SK-N-SH treated with all-trans-retinoic acid at 6 μM for 48 hours (cell line): ENCODE measurements at regions not wholly inside any gene's neighbourhood (a gene's known extent, or its start where the extent isn't known, plus 50 kb on each side); places are given as distances from the start of the nearest gene placed in this dataset.

Experiments used
- ATAC-seq: fragments of 200-7000 bp; cut with Tn5 transposase; 3 replicates; pipeline ENCODE4 v1.9.1; 2020; ENCODE audit warnings: mild to moderate bottlenecking, moderate library complexity
- ARNTL ChIP-seq: fragments of 450-650 bp; formaldehyde crosslinking; IDR thresholded peaks from 2 replicates; pipeline ENCODE4 v1.5.0; 2020; ENCODE audit warnings: low read depth, mild to moderate bottlenecking, moderate library complexity, borderline replicate concordance
- BACH2 ChIP-seq: fragments of 250-450 bp; sonication (Bioruptor Pico); IDR thresholded peaks from 2 replicates; pipeline ENCODE4 v1.9.0; 2021; ENCODE audit warnings: mild to moderate bottlenecking, borderline replicate concordance
- CREB5 ChIP-seq: fragments of 250-450 bp; sonication (Bioruptor Pico); IDR thresholded peaks from 2 replicates; pipeline ENCODE4 v1.5.1; 2020; ENCODE audit warnings: low read depth, mild to moderate bottlenecking, moderate library complexity
- CSDC2 ChIP-seq: fragments of 250-450 bp; sonication (Bioruptor Pico); IDR thresholded peaks from 2 replicates; pipeline ENCODE4 v1.5.0; 2020; ENCODE audit warnings: mild to moderate bottlenecking, moderate library complexity
- CSRNP3 ChIP-seq: fragments of 250-450 bp; sonication (Bioruptor Pico); IDR thresholded peaks from 2 replicates; pipeline ENCODE4 v1.5.1; 2021; ENCODE audit warnings: mild to moderate bottlenecking, moderate library complexity
- ESRRG ChIP-seq: fragments of 250-450 bp; sonication (Bioruptor Pico); IDR thresholded peaks from 2 replicates; pipeline ENCODE4 v1.6.1; 2021; ENCODE audit warnings: mild to moderate bottlenecking
- GLIS3 ChIP-seq: fragments of 250-450 bp; sonication (Bioruptor Pico); IDR thresholded peaks from 2 replicates; pipeline ENCODE4 v1.5.0; 2020; ENCODE audit warnings: mild to moderate bottlenecking, moderate library complexity
- ISL1 ChIP-seq: fragments of 250-450 bp; sonication (Bioruptor Pico); IDR thresholded peaks from 2 replicates; pipeline ENCODE4 v2.1.2; 2022; ENCODE audit warnings: mild to moderate bottlenecking, moderate library complexity
- OSR1 ChIP-seq: fragments of 250-450 bp; sonication (Bioruptor Pico); IDR thresholded peaks from 2 replicates; pipeline ENCODE4 v1.8.0; 2022; ENCODE audit warnings: moderate library complexity, mild to moderate bottlenecking, inconsistent platforms
- PATZ1 ChIP-seq: fragments of 250-450 bp; sonication (Bioruptor Pico); IDR thresholded peaks from 2 replicates; pipeline ENCODE4 v1.8.0; 2020; ENCODE audit warnings: mild to moderate bottlenecking, moderate library complexity, borderline replicate concordance
- RARB ChIP-seq: fragments of 250-450 bp; sonication (Bioruptor Pico); IDR thresholded peaks from 2 replicates; pipeline ENCODE4 v1.8.0; 2021; ENCODE audit warnings: mild to moderate bottlenecking, moderate library complexity
- SNAI2 ChIP-seq: fragments of 250-450 bp; sonication (Bioruptor Pico); IDR thresholded peaks from 2 replicates; pipeline ENCODE4 v1.5.0; 2020; ENCODE audit warnings: mild to moderate bottlenecking, moderate library complexity
- TCF4 ChIP-seq: fragments of 250-450 bp; sonication (Bioruptor Pico); IDR thresholded peaks from 2 replicates; pipeline ENCODE4 v1.8.0; 2021; ENCODE audit warnings: mild to moderate bottlenecking, moderate library complexity, borderline replicate concordance
- TOX ChIP-seq: fragments of 250-450 bp; sonication (Bioruptor Pico); IDR thresholded peaks from 2 replicates; pipeline ENCODE4 v1.8.0; 2021; ENCODE audit warnings: mild to moderate bottlenecking, moderate library complexity, borderline replicate concordance
- TSHZ2 ChIP-seq: fragments of 250-450 bp; sonication (Bioruptor Pico); IDR thresholded peaks from 2 replicates; pipeline ENCODE4 v1.5.0; 2020; ENCODE audit warnings: mild to moderate bottlenecking, moderate library complexity
- ZC3H10 ChIP-seq: fragments of 250-450 bp; sonication (Bioruptor Pico); IDR thresholded peaks from 2 replicates; pipeline ENCODE4 v1.5.1; 2021; ENCODE audit warnings: mild to moderate bottlenecking, moderate library complexity
- ZFP3 ChIP-seq: fragments of 250-450 bp; sonication (Bioruptor Pico); IDR thresholded peaks from 2 replicates; pipeline ENCODE4 v1.5.0; 2020; ENCODE audit warnings: mild to moderate bottlenecking, moderate library complexity
- ZFP30 ChIP-seq: fragments of 450-650 bp; formaldehyde crosslinking; IDR thresholded peaks from 2 replicates; pipeline ENCODE4 v1.5.0; 2022; ENCODE audit warnings: mild to moderate bottlenecking, moderate library complexity
- ZNF565 ChIP-seq: fragments of 450-650 bp; formaldehyde crosslinking; conservative IDR thresholded peaks from 2 replicates; pipeline ENCODE4 v1.5.0; 2020; ENCODE audit warnings: low read depth, mild to moderate bottlenecking, moderate library complexity
- ZNF70 ChIP-seq: fragments of 450-650 bp; formaldehyde crosslinking; IDR thresholded peaks from 2 replicates; pipeline ENCODE4 v1.5.0; 2020; ENCODE audit warnings: mild to moderate bottlenecking, moderate library complexity

GRCh38 chr7:16065939-16066338 is 355.4 kb downstream of the CRPPA start:
- TF ChIP-seq ESRRG (CRISPR knock-in tag) (no peak), TCF4 (CRISPR knock-in tag) (no peak), ZFP3 (no peak), CSRNP3 (CRISPR knock-in tag) (no peak), TSHZ2 (no peak), ZNF70 (no peak), PATZ1 (CRISPR knock-in tag) (no peak), OSR1 (CRISPR knock-in tag) (no peak), ISL1 (CRISPR knock-in tag) (no peak), TOX (no peak), SNAI2 (CRISPR knock-in tag) (no peak), RARB (CRISPR knock-in tag) (no peak), GLIS3 (CRISPR knock-in tag) (no peak), ZNF565 (no peak), CSDC2 (CRISPR knock-in tag) (no peak), ZC3H10 (CRISPR knock-in tag) (no peak), ZFP30 (no peak), ARNTL (no peak), CREB5 (no peak)
- no peak for ATAC-seq

- TF ChIP-seq ZFP3 (no peak), TCF4 (CRISPR knock-in tag) (no peak), ZC3H10 (CRISPR knock-in tag) (no peak), ESRRG (CRISPR knock-in tag) (no peak), CSDC2 (CRISPR knock-in tag) (no peak), ZFP30 (no peak), BACH2 (CRISPR knock-in tag) (no peak), ARNTL (no peak), TOX (no peak), CREB5 (no peak), PATZ1 (CRISPR knock-in tag) (no peak), OSR1 (CRISPR knock-in tag) (no peak), CSRNP3 (CRISPR knock-in tag) (no peak), ISL1 (CRISPR knock-in tag) (no peak), ZNF70 (no peak)
- TF ChIP-seq, all 23 proteins: peak for 0
- peak; percentile 36; the same call in 2 of the 3 replicates for ATAC-seq
Measured at GRCh38 chr7:16063716-16064675, 357.3 kb downstream of the CRPPA start.
